ENCODE measurements at regions not wholly inside any gene's neighbourhood (a gene's known extent, or its start where the extent isn't known, plus 50 kb on each side); places are given as distances from the start of the nearest gene placed in this dataset.

- no peak for DNase-seq (ENCODE audit: low spot score)
These were observed 53.1 kb downstream of the GSX2 start for GRCh38 chr4:54152846-54153600.

GRCh38 chr4:54155936-54156335, 56.0 kb downstream of the GSX2 start:
- no peak for DNase-seq (ENCODE audit: low spot score)

GRCh38 chr4:54157606-54158005, 57.6 kb downstream of the GSX2 start:
- no peak for DNase-seq (ENCODE audit: low spot score)

GRCh38 chr4:54159543-54159942, 59.6 kb downstream of the GSX2 start:
- no peak for DNase-seq (ENCODE audit: low spot score)

- DNase-seq (ENCODE audit: low spot score): no peak
These were observed 64.1 kb upstream of the PDGFRA start for GRCh38 chr4:54165011-54165410.

GRCh38 chr4:54165438-54165837, 63.7 kb upstream of the PDGFRA start:
- peak; percentile 3 for DNase-seq (ENCODE audit: low spot score)

GRCh38 chr4:54167508-54167907, 61.6 kb upstream of the PDGFRA start:
- DNase-seq (ENCODE audit: low spot score): no peak

- no peak for DNase-seq (ENCODE audit: low spot score)
These were observed 59.9 kb upstream of the PDGFRA start for GRCh38 chr4:54169176-54169575.

- no peak for DNase-seq (ENCODE audit: low spot score)
These were observed 56.9 kb upstream of the PDGFRA start for GRCh38 chr4:54172156-54172555.

GRCh38 chr4:54173281-54173912, 55.7 kb upstream of the PDGFRA start:
- no peak for DNase-seq (ENCODE audit: low spot score)

GRCh38 chr4:54176202-54176601, 52.9 kb upstream of the PDGFRA start:
- no peak for DNase-seq (ENCODE audit: low spot score)
